GM18907 (cell line): ENCODE measurements at regions not wholly inside any gene's neighbourhood (a gene's known extent, or its start where the extent isn't known, plus 50 kb on each side); places are given as distances from the start of the nearest gene placed in this dataset.

ENCODE experiments used
- ATAC-seq: cut with Tn5 transposase; IDR thresholded peaks from one replicate; pipeline ENCODE4 v1.9.1; 2021; ENCODE audit warnings: mild to moderate bottlenecking, moderate library complexity; ENCODE audit not compliant: unreplicated experiment

DNA sequence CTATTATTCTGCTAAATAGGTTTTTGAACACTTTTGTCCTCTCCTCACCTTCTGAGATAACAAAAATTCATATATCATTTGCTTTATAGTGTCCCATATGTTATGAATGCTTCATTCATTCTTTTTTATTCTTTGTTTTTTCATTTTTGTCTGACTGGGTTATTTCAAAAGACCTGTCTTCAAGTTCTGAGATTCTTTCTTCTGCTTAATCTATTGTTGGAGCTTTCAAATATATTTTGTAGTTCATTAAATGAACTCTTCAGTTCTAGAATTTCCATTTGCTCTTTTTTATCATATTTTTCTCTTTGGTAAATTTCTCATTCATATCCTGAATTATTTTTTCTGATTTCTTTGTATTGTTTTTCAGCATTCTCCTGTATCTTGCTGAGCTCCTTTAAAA lies 53.1 kb upstream of the SCIN start:
- ATAC-seq, result no peak

DNA sequence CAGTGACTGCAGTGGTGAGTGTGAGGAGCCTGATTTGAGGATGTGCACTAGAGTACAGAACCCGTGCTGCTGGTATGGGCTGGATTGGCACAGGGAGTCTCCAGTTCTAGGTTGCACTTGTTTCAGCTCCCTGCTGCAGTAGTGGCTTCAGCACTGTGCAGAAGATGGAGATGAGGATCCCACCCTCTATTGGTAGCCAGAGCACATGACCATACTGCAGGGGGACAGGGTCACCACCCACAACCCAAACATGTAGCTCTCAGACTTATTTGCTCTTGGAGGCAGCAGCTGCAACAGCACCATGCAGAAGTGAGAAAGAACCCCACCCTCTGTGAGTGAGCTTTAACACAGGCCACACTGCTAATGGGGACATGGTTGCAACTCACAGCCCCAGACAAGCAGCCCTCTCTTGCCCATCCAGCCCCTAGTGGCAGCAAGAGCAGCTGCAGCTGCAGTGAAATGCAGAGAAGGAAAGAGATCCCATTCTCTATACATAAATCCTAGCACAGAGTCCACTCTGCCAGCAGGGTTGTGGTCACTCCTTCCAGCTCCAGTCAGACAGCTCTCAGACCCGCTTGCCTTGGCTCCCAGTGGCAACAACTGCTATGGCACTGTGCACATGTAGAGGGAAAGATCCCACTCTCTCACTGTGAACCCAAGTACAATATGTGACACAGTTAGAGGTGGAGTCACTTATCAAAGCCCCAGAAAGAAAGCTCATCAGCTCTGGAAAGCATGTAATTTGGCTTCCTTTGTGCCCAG lies 51.4 kb upstream of the SCIN start:
- ATAC-seq, result peak; percentile 92

DNA sequence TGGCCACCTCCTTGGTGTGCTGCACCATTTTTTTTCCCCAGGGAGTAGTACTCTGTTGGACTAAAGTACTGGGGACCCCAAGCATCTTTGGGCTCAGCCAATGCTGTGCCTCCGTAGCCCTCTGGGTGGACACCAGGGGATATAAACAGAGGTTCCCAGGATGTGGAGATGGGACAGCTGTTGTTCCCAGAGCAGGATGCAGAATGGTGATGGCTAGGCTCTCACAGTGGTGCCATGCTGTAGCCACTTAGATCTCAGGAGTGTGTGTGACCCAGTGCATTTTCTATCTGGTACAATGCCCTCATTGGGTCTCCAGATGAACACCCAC lies 50.9 kb upstream of the SCIN start:
- ATAC-seq, result peak; percentile 29
